HG02571 (cell line): ENCODE measurements at regions not wholly inside any gene's neighbourhood (a gene's known extent, or its start where the extent isn't known, plus 50 kb on each side); places are given as distances from the start of the nearest gene placed in this dataset.
"Not testable (repeated sequence)": the region's sequence is repeated elsewhere in the genome, so short reads cannot be mapped to it uniquely, and the experiment has no call there.

Experiments
- ATAC-seq: cut with Tn5 transposase; IDR thresholded peaks from one replicate; pipeline ENCODE4 v1.9.1; 2021; ENCODE audit warnings: mild to moderate bottlenecking, moderate library complexity; ENCODE audit not compliant: unreplicated experiment

GRCh38 chr4:3952443-3953139, 186.4 kb downstream of the ADRA2C start:
- not testable (repeated sequence) for ATAC-seq

- ATAC-seq, result not testable (repeated sequence)
These were observed 186.9 kb downstream of the ADRA2C start for GRCh38 chr4:3953140-3953489.

DNA sequence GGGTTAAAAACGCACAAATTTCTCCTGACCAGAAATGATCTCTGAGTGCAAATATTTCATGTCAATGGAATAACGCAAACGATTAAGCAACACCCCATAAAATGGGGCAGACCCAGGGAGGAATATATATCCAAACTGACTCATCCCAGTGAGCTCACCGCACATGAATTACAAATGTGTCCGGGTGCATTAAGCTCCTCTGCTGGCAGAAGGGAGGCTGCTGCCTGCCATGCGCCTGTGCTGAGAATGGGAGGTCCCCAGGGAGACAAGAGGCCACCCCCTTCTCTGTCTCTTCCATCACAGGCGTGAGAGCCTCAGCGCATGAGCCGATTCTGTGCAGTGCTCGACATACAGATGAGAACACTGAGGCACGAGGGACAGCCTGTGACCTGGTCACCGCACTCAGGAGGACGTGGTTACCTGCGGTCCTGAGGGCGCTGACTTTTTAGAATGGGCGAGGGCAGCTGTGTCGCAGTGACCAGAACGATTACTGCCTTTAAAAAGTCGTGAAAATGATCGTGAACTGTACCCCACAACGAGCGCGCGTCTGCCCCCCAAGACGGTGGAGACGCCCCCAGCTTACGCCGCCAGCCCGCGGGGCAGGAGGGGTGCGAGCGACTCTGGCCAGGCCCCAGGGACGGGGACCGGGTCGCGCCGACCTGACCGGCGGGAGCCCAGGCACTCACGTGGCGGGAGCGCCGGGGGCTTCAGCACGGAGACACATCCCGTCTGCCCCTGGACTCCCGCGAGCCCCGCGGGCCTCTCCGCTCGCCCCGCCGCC, 188.5 kb downstream of the ADRA2C start:
- ATAC-seq, result not testable (repeated sequence)

- ATAC-seq, result peak; percentile 100
These were observed 189.4 kb downstream of the ADRA2C start for GRCh38 chr4:3955321-3956164.

- not testable (repeated sequence) for ATAC-seq
These were observed 190.1 kb downstream of the ADRA2C start for GRCh38 chr4:3956165-3956867.

DNA sequence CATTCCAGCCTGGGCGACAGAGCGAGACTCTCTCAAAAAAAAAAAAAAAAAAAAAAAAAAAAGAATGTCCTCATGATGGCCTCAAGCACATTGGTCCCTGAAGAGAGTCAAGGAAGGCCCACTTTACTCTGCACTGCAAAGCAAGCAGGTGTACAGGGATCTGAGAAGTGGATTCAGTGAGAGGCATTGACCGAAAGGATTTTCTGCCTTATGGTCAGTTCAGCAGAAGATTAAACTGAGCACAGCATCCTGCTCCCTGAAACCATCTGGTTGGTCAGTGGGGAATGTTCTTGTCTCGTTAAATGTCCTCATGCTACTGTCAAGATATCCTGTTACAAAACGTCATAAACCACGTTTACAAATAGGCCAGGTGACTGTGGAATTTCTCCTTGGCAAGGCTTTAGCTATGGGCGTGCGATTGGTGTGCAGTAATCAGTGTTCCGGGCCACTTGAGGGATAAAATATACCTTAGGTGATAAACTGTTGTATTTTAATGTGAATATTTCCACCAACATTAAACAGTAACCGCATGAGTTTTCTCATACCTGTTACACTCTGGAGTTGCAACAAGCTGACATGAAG, 195.0 kb downstream of the ADRA2C start:
- not testable (repeated sequence) for ATAC-seq

- not testable (repeated sequence) for ATAC-seq
These were observed 198.5 kb downstream of the ADRA2C start for GRCh38 chr4:3964572-3965278.

- ATAC-seq, result not testable (repeated sequence)
These were observed 201.0 kb downstream of the ADRA2C start for GRCh38 chr4:3967204-3967603.

GRCh38 chr4:3972626-3973025, 206.4 kb downstream of the ADRA2C start:
- ATAC-seq, result not testable (repeated sequence)

DNA sequence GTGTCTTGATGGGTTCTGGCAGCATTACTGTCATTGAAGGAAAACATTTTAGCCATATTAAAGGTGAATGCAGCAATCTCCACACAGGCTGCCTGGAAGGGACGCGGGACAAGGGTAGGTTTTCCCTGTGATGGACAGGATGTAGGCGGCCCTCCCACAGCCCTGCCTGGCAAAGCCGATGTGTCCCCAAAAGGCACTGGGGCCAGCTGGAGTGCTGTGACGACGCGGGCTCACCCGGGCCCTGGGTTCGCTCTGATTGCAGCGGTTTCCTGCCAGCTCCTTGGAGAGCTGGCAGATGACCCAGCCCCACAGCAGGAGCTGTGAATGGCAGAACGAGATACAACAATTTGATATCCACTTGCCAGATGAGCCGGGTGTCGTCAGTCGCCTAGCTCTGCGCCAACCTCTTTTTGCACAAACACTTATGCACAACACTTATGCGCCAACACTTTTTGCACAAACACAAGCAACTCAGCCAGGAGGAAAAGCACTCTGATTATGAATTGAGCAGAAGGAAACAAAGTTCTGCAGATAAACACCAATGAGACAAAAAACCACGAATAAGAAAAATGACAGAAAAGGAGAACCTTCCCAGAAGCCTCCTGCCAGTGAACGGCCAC, 207.5 kb downstream of the ADRA2C start:
- ATAC-seq, result not testable (repeated sequence)

DNA sequence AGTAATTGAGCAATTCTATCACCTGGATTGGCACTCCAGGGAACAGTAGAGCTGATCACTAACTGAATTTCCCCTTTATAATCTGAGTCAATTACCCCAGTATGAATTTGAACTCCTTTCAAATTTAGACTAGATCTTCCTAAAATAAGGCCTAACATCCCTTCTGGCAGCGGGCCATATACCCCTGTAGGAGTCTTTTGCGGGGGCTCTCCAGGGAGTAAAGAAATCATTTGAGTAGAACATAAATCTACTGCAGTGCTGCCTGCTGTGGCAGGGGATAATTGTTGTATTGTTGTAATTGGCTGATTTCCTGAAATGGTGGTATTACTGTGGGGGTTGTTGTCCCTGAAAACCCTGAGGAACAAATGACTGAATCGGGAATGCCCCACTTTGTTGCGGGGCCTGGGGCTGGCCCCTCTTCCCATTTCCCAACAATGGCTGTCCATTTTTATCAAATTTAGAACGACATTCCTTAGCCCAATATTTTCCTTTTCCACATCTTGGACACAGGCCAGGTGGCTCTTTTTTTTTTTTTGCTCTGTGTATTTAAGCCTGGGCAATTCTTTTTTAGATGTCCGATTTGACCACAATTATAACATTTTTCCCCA, 217.4 kb downstream of the ADRA2C start:
- ATAC-seq, result not testable (repeated sequence)

- not testable (repeated sequence) for ATAC-seq
These were observed 218.6 kb downstream of the ADRA2C start for GRCh38 chr4:3984796-3985195.

- not testable (repeated sequence) for ATAC-seq
These were observed 220.2 kb downstream of the ADRA2C start for GRCh38 chr4:3986412-3986811.

DNA sequence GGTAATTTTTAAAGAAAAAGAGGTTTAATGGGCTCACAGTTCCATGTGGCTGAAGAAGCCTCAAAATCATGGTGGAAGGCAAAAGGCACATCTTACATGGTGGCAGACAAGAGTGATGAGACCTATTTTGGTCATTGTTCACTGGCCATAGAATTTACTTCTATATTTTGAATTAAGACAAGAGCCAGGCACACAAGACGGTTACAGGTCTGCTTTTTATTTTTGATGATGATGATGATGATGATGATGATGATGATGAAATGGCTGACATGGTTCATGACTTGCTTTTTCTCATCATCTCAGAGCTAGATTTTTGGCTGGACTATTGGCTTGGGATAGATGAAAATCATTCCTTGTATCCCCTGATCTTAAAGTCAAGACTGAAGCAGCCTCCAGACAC, 229.3 kb downstream of the OTOP1 start:
- ATAC-seq, result not testable (repeated sequence)

DNA sequence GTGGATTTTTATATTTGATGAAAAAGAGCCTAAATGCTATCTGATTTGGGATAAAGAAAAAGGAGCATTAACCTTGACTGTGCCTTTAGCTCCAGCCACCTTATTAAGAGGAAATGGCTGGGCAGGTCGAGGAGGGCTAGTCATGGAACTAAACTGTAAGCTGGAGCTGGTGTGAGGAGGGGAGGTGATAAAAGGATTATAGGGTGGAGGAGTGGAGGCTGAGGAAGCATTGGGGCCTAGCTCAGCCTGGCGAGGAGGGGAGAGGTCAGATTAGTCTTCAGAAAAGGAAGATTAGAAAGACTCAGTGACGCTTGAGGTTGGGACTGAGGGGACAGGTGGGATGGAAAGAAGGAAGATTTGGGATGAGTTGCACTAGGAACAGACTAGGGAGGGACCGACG, 222.7 kb downstream of the OTOP1 start:
- ATAC-seq, result not testable (repeated sequence)

DNA sequence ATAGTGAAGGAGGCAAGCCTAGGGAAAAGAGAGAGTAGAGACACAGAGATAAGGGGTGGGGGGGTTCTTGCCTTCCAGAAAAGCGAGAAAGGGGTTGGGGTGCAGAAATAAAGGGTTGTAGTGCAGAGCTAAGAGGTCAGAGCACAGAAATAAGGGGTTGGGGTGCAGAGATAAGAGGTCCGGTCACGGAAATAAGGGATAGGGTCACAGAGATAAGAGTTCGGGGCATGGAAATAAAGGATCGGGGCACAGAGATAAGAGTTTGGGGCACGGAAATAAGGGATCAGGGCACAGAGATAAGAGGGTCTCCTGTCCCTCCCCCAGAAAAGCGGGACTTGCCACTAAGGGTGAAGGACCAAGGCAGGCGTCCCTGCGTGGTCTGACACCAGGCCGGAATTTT, 222.0 kb downstream of the OTOP1 start:
- ATAC-seq, result not testable (repeated sequence)

DNA sequence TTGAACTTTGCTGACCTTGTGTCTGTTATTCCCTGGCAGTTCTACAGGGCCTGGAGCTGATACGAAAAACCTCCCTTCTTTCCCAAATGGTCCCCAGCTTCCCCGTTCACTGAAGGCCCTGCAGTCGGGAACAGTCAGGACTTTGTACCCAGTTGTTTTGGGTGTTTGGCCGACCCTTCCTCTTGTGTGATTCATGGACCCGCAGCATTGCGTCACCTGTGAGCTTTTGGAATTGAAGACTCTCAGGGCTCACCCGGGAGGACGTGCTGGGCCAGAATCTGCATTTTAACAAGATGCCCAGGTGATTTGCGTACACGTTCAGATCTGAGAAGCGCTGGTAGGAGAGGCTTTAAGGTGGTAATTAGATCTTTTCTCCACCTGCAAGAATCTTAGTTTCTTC, 220.4 kb downstream of the OTOP1 start:
- ATAC-seq, result not testable (repeated sequence)

DNA sequence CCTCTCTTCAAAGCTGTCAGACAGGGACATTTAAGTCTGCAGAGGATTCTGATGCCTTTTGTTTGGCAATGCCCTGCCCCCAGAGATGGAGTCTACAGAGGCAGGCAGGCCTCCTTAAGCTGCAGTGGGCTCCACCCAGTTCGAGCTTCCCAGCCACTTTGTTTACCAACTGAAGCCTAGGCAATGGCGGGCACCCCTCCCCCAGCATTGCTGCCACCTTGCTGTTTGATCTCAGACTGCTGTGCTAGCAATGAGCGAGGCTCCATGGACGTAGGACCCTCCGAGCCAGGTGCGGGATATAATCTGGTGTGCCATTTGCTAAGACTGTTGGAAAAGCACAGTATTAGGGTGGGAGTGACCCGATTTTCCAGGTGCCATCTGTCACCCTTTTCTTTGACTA, 207.7 kb downstream of the OTOP1 start:
- not testable (repeated sequence) for ATAC-seq

GRCh38 chr4:4021161-4021560, 205.6 kb downstream of the OTOP1 start:
- ATAC-seq, result not testable (repeated sequence)
